SK-N-SH (cell line): ENCODE measurements at regions not wholly inside any gene's neighbourhood (a gene's known extent, or its start where the extent isn't known, plus 50 kb on each side); places are given as distances from the start of the nearest gene placed in this dataset.

Experiments
- CTCF ChIA-PET: fragments of 300-600, 350-600 bp; formaldehyde crosslinking; extraction: SDS; loops from one replicate; lab custom pipeline; 2021; lab: Yijun Ruan, JAX
- POLR2A ChIA-PET: fragments of 350-600 bp; sonication (Branson Sonifier 250); formaldehyde crosslinking; extraction: SDS; loops from one replicate; lab custom pipeline; 2020; ENCODE audit warnings: antibody characterized with exemption, inconsistent platforms; lab: Yijun Ruan, JAX
- DNase-seq: peaks from one replicate; pipeline ENCODE4 v3.0.0; 2012
- H2AFZ ChIP-seq: fragments of 200-600 bp; sonication (generic); 2 replicates; pipeline ENCODE4 v1.8.1; 2016; ENCODE audit warnings: antibody characterized with exemption, mild to moderate bottlenecking, low read depth
- H3F3A ChIP-seq: fragments of 200-600 bp; sonication (generic); replicated peaks from 2 replicates; pipeline ENCODE3; 2016; ENCODE audit warnings: antibody characterized with exemption, mild to moderate bottlenecking; ENCODE audit not compliant: insufficient read depth
- H3K27ac ChIP-seq, 2 experiments: fragments of 200-500 bp in 1 of 2; fragments of 200-600 bp in 1 of 2; sonication (Bioruptor generic) in 1 of 2; sonication (generic), shearing (Covaris generic) in 1 of 2; 2 replicates each; pipeline versions ENCODE4 v1.5.1 to v1.6.1; 2014 to 2016; ENCODE audit warnings: low read depth in 2 of 2, inconsistent platforms in 1 of 2, low read length in 1 of 2, mild to moderate bottlenecking in 1 of 2, mixed read lengths in 1 of 2
- H3K27me3 ChIP-seq: fragments of 200-600 bp; sonication (generic), shearing (Covaris generic); 2 replicates; pipeline ENCODE4 v1.6.1; 2016; ENCODE audit warnings: mixed run types; ENCODE audit not compliant: insufficient read depth
- H3K36me3 ChIP-seq, 2 experiments: fragments of 200-500 bp in 1 of 2; fragments of 200-600 bp in 1 of 2; sonication (Bioruptor generic) in 1 of 2; sonication (generic) in 1 of 2; replicated peaks in 1 of 2; 2 replicates each; pipeline versions ENCODE3 to v1.5.1; 2014 to 2016; ENCODE audit warnings: low read length in 1 of 2, mild to moderate bottlenecking in 1 of 2; ENCODE audit not compliant: insufficient read depth in 2 of 2, control insufficient read depth in 1 of 2
- H3K4me1 ChIP-seq, 2 experiments: fragments of 200-500 bp in 1 of 2; fragments of 200-600 bp in 1 of 2; sonication (Bioruptor generic) in 1 of 2; sonication (generic), shearing (Covaris generic) in 1 of 2; 2 replicates each; pipeline versions ENCODE4 v1.5.1 to v1.6.1; 2014 to 2016; ENCODE audit warnings: low read depth in 1 of 2, low read length in 1 of 2, mixed run types in 1 of 2; ENCODE audit not compliant: insufficient read depth in 2 of 2, control insufficient read depth in 1 of 2
- H3K4me2 ChIP-seq: fragments of 200-600 bp; sonication (generic), shearing (Covaris generic); 2 replicates; pipeline ENCODE4 v1.6.1; 2017; ENCODE audit warnings: mixed run types
- H3K4me3 ChIP-seq, 2 experiments: fragments of 200-500 bp in 1 of 2; fragments of 200-600 bp in 1 of 2; sonication (Bioruptor generic) in 1 of 2; sonication (generic), shearing (Covaris generic) in 1 of 2; 2 replicates each; pipeline versions ENCODE4 v1.5.1 to v1.8.1; 2014 to 2016; ENCODE audit warnings: low read depth in 2 of 2, inconsistent platforms in 1 of 2, low read length in 1 of 2, mild to moderate bottlenecking in 1 of 2, mixed read lengths in 1 of 2, moderate library complexity in 1 of 2
- H3K79me2 ChIP-seq: fragments of 200-600 bp; sonication (generic); 2 replicates; pipeline ENCODE4 v1.8.1; 2017; ENCODE audit warnings: mild to moderate bottlenecking; ENCODE audit not compliant: insufficient read depth
- H3K9ac ChIP-seq: fragments of 200-600 bp; sonication (generic); 2 replicates; pipeline ENCODE4 v1.6.1; 2017; ENCODE audit warnings: mixed run types
- H3K9me2 ChIP-seq: fragments of 200-600 bp; sonication (generic); 2 replicates; pipeline ENCODE4 v1.6.1; 2017; ENCODE audit warnings: mixed run types
- H3K9me3 ChIP-seq: fragments of 200-600 bp; sonication (generic); 2 replicates; pipeline ENCODE4 v1.6.1; 2017; ENCODE audit warnings: mixed run types, mild to moderate bottlenecking, moderate library complexity
- H4K20me1 ChIP-seq: fragments of 200-600 bp; sonication (generic); 2 replicates; pipeline ENCODE4 v1.6.1; 2017; ENCODE audit warnings: mild to moderate bottlenecking, mixed run types; ENCODE audit not compliant: insufficient read depth
- CHD2 ChIP-seq: fragments of 150-350 bp; IDR thresholded peaks from 2 replicates; pipeline ENCODE4 v1.6.1; 2018; ENCODE audit warnings: low read length; ENCODE audit not compliant: partially characterized antibody
- EZH2phosphoT487 ChIP-seq: fragments of 200-600 bp; sonication (generic); IDR thresholded peaks from 2 replicates; pipeline ENCODE4 v1.6.1; 2017; ENCODE audit warnings: low read depth, mixed run types, mild to moderate bottlenecking, antibody characterized with exemption, moderate library complexity, borderline replicate concordance
- GABPA ChIP-seq: IDR thresholded peaks from 2 replicates; pipeline ENCODE4 v1.4.0; 2012; ENCODE audit warnings: low read depth, mild to moderate bottlenecking
- IRF3 ChIP-seq: fragments of 150-350 bp; IDR thresholded peaks from 2 replicates; pipeline ENCODE4 v1.6.1; 2016; ENCODE audit warnings: mild to moderate bottlenecking, low read depth, low read length
- MAX ChIP-seq: IDR thresholded peaks from 2 replicates; pipeline ENCODE4 v1.4.0; 2012; ENCODE audit warnings: low read depth
- MXI1 ChIP-seq: IDR thresholded peaks from 2 replicates; pipeline ENCODE4 v1.6.1; 2012; ENCODE audit warnings: mild to moderate bottlenecking, low read depth, low read length, improper control_type of control experiment
- NFIC ChIP-seq: IDR thresholded peaks from 2 replicates; pipeline ENCODE4 v1.4.0; 2012; ENCODE audit warnings: borderline replicate concordance
- REST ChIP-seq: IDR thresholded peaks from 2 replicates; pipeline ENCODE4 v1.6.1; 2012; ENCODE audit warnings: mild to moderate bottlenecking, low read depth, low read length, moderate library complexity
- RFX5 ChIP-seq: IDR thresholded peaks from 2 replicates; pipeline ENCODE4 v1.6.1; 2012; ENCODE audit warnings: mild to moderate bottlenecking, improper control_type of control experiment, low read length
- SMC3 ChIP-seq: IDR thresholded peaks from 2 replicates; pipeline ENCODE4 v1.6.1; 2012; ENCODE audit warnings: low read depth, low read length, improper control_type of control experiment
- TCF12 ChIP-seq: IDR thresholded peaks from 2 replicates; pipeline ENCODE4 v1.4.0; 2012
- USF1 ChIP-seq: IDR thresholded peaks from 2 replicates; pipeline ENCODE4 v1.4.0; 2012; ENCODE audit warnings: low read depth, borderline replicate concordance
- USF2 ChIP-seq: fragments of 150-350 bp; IDR thresholded peaks from 2 replicates; pipeline ENCODE4 v1.6.1; 2017; ENCODE audit warnings: antibody characterized with exemption, low read length, low read depth, borderline replicate concordance
- YY1 ChIP-seq: IDR thresholded peaks from 2 replicates; pipeline ENCODE4 v1.4.0; 2012; ENCODE audit warnings: low read depth, mild to moderate bottlenecking
- WGBS: methylation state at CpG from one replicate; pipeline ENCODE4 v1.1.6; 2017; ENCODE audit warnings: low lambda C conversion rate; 5-methylcytosine and 5-hydroxymethylcytosine counted together

GRCh38 chr5:168005936-168006335, 285.5 kb upstream of the WWC1 start (continued):
- TF ChIP-seq EZH2phosphoT487 (no peak), YY1 (no peak), MXI1 (no peak), USF2 (no peak)

- Histone ChIP-seq H3K27me3 (no peaks in the 10 kb centered on the region), H3K27ac (no peak overlapping the region), H3K4me2 (no peak overlapping the region), H3K4me3 (no peak overlapping the region), H3F3A (no peaks in the 10 kb centered on the region), H3K9me2 (no peaks in the 10 kb centered on the region), H3K9ac (no peak overlapping the region), H3K9me3 (no peaks in the 10 kb centered on the region), H3K36me3 (no peaks in the 10 kb centered on the region), H3K79me2 (no peaks in the 10 kb centered on the region), H3K4me1 (no peaks in the 10 kb centered on the region; a peak in 1 of 4 replicates), H2AFZ (no peak overlapping the region), H4K20me1 (no peaks in the 10 kb centered on the region)
- TF ChIP-seq MAX: no peak
- no peak for TF ChIP-seq CHD2
- TF ChIP-seq TCF12: no peak
- TF ChIP-seq IRF3: no peak
- TF ChIP-seq USF1: no peak
- no peak for TF ChIP-seq REST
- no peak for TF ChIP-seq RFX5
- TF ChIP-seq NFIC: no peak
- TF ChIP-seq GABPA: no peak
- no peak for TF ChIP-seq YY1
- no peak for TF ChIP-seq SMC3
- ChIA-PET POLR2A (no interaction called here), CTCF (interaction anchor here (0.6 to 1.2 kb wide), 4 partner anchors 10 to 157 kb away, joined by 3 read pairs; no protein-coding TSS in a partner anchor)
- DNase-seq: no peak
- WGBS: 61% methylated on average over 10 of the region's 10 CpGs
These were observed 284.9 kb upstream of the WWC1 start for GRCh38 chr5:168006456-168007130.
